ENCODE measurements at regions not wholly inside any gene's neighbourhood (a gene's known extent, or its start where the extent isn't known, plus 50 kb on each side); places are given as distances from the start of the nearest gene placed in this dataset.

- intact Hi-C loops (cut with DNase I), result no loop called here
- DNase-seq, result no peak
- Histone ChIP-seq H3K4me1 (replicated peaks in 1 of 2) (no peaks in the 10 kb centered on the region), H3K4me3 (no peak overlapping the region), H3K27me3 (no peaks in the 10 kb centered on the region), H3K27ac (no peak overlapping the region), H3K9me3 (replicated peaks in 1 of 3) (no peaks in the 10 kb centered on the region), H3K36me3 (replicated peaks in 1 of 2) (no peaks in the 10 kb centered on the region)
- 65 to 73% (median 73%) methylated on average over 5 of the region's 5 CpGs for WGBS, 4 donors
- TF ChIP-seq CTCF (IDR thresholded peaks at IDR 0.05), result no peak
- TF ChIP-seq POLR2A (IDR thresholded peaks at IDR 0.05), result no peak
Measured at GRCh38 chr9:108528231-108528630, 327.6 kb downstream of the ACTL7B start.

- 78 to 93% (median 89%) methylated on average over 1 of the region's 1 CpG for WGBS, 4 donors
- Histone ChIP-seq H3K27me3 (no peaks in the 10 kb centered on the region), H3K4me1 (replicated peaks in 1 of 2) (no peaks in the 10 kb centered on the region), H3K4me3 (no peak overlapping the region), H3K27ac (no peak overlapping the region), H3K9me3 (replicated peaks in 1 of 3) (no peaks in the 10 kb centered on the region), H3K36me3 (replicated peaks in 1 of 2) (no peaks in the 10 kb centered on the region)
- DNase-seq, result no peak
- TF ChIP-seq CTCF (IDR thresholded peaks at IDR 0.05), result no peak
- no peak for TF ChIP-seq POLR2A (IDR thresholded peaks at IDR 0.05)
- intact Hi-C loops (cut with DNase I), result no loop called here
Measured at GRCh38 chr9:108526518-108526917, 329.3 kb downstream of the ACTL7B start.

- TF ChIP-seq POLR2A (IDR thresholded peaks at IDR 0.05) (no peak), CTCF (IDR thresholded peaks at IDR 0.05) (no peak)
- no peak overlapping the region for H3K27ac ChIP-seq
- H3K36me3 ChIP-seq (replicated peaks in 1 of 2), result no peaks in the 10 kb centered on the region
- WGBS, 4 donors, result 57 to 73% (median 63%) methylated on average over 4 of the region's 4 CpGs
- no peak for DNase-seq
- H3K9me3 ChIP-seq (replicated peaks in 1 of 3), result no peaks in the 10 kb centered on the region
- intact Hi-C loops (cut with DNase I), result no loop called here
- no peaks in the 10 kb centered on the region for H3K4me1 ChIP-seq (replicated peaks in 1 of 2)
- no peak overlapping the region for H3K4me3 ChIP-seq
- H3K27me3 ChIP-seq, result no peaks in the 10 kb centered on the region
Measured at GRCh38 chr9:108525186-108525585, 330.6 kb downstream of the ACTL7B start.

GRCh38 chr9:108521063-108521590 lies 334.7 kb downstream of the ACTL7B start:
- DNase-seq, result no peak
- Histone ChIP-seq H3K27me3 (no peaks in the 10 kb centered on the region), H3K27ac (no peak overlapping the region), H3K4me1 (replicated peaks in 1 of 2) (no peaks in the 10 kb centered on the region), H3K4me3 (no peak overlapping the region), H3K36me3 (replicated peaks in 1 of 2) (no peaks in the 10 kb centered on the region), H3K9me3 (replicated peaks in 1 of 3) (no peaks in the 10 kb centered on the region)
- 87 to 88% (median 88%) methylated on average over 2 of the region's 2 CpGs for WGBS, 4 donors
- intact Hi-C loops (cut with DNase I), result no loop called here
- TF ChIP-seq POLR2A (IDR thresholded peaks at IDR 0.05) (no peak), CTCF (IDR thresholded peaks at IDR 0.05) (no peak)

Measured in adrenal gland (tissue), 9 donors.